GM06990 (cell line): ENCODE measurements at regions not wholly inside any gene's neighbourhood (a gene's known extent, or its start where the extent isn't known, plus 50 kb on each side); places are given as distances from the start of the nearest gene placed in this dataset.

Experiments used
- DNase-seq: peaks from one replicate; pipeline ENCODE4 v3.0.0-alpha.2; 2011; ENCODE audit not compliant: insufficient read length; ENCODE audit errors: extremely low read depth
- H3K27me3 ChIP-seq: replicated peaks from 2 replicates; pipeline ENCODE4 v1.6.0; 2011; ENCODE audit warnings: low read length; ENCODE audit not compliant: control insufficient read depth, insufficient read depth
- H3K36me3 ChIP-seq: 2 replicates; pipeline ENCODE4 v1.5.1; 2011; ENCODE audit warnings: low read length; ENCODE audit not compliant: control insufficient read depth, insufficient read depth
- H3K4me3 ChIP-seq: replicated peaks from 2 replicates; pipeline ENCODE4 v1.5.1; 2011; ENCODE audit warnings: low read depth, mild to moderate bottlenecking, control low read depth, low read length
- CTCF ChIP-seq: IDR thresholded peaks from 2 replicates; pipeline ENCODE4 v1.5.1; 2011; ENCODE audit warnings: low read length, control low read depth, mild to moderate bottlenecking, inconsistent platforms; ENCODE audit not compliant: insufficient read depth, poor library complexity, severe bottlenecking

- no peaks in the 10 kb centered on the region for H3K36me3 ChIP-seq
- no peak overlapping the region for H3K4me3 ChIP-seq
- TF ChIP-seq CTCF = no peak
- DNase-seq = no peak
- no peaks in the 10 kb centered on the region for H3K27me3 ChIP-seq
Measured at GRCh38 chr15:70498096-70498626, 265.2 kb downstream of the UACA start.

DNA sequence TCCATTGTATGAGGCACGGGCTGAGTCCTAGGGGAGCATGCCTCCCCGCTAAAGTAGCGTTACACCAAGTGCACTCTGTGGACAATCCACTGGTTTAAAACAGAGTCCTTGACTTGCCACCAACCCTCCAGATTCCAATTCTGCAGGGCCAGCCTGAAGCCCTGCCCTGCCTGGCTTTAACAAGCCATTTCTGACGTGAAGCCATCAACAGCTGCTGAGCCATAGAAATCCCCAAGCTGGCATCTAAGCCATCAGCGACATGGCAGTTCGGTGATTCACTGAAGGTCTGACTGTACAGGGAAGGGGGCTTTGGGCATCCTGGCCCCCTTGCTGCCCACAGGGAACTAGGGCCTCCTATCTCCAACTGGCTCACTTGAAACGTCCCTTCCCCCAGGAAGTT is 265.7 kb downstream of the UACA start:
- TF ChIP-seq CTCF = no peak
- no peak for DNase-seq
- Histone ChIP-seq H3K36me3 (no peaks in the 10 kb centered on the region), H3K27me3 (no peaks in the 10 kb centered on the region), H3K4me3 (no peak overlapping the region)

DNA sequence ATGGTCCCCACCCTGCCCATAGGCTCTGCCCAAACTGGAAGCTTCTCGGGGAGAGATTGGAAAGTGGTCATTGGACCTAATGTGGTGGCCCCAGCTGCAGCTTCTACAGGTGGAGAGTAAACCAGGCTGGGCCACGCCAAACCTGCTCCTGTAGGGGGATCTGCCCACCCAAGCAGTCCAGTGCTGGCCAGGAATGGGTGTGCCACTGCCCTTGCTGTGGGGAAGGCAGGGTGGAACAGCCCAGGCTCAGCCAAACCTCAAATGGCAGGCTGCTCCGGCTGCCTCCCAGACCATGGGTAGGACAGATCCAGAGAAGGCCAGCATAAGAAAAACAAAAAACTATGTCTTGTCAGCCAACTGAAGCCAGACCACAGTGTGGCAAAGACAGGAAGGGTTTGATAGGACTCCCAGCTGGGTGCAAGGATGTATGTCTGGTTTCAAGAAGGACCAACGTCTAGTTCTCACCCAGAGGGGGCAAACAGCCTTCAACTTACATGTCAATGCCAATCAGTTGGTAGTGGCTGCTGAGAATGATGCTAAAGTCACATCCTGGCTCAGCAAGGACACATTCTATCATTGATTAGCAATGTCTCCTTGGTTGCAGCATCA is 267.3 kb downstream of the UACA start:
- DNase-seq = no peak
- no peak for TF ChIP-seq CTCF
- Histone ChIP-seq H3K36me3 (no peaks in the 10 kb centered on the region), H3K4me3 (no peak overlapping the region), H3K27me3 (no peaks in the 10 kb centered on the region)

- no peaks in the 10 kb centered on the region for H3K27me3 ChIP-seq
- H3K36me3 ChIP-seq = no peaks in the 10 kb centered on the region
- no peak for DNase-seq
- H3K4me3 ChIP-seq = no peak overlapping the region
- no peak for TF ChIP-seq CTCF
Measured at GRCh38 chr15:70494852-70495571, 268.3 kb downstream of the UACA start.

- Histone ChIP-seq H3K36me3 (no peaks in the 10 kb centered on the region), H3K27me3 (no peaks in the 10 kb centered on the region), H3K4me3 (no peak overlapping the region)
- no peak for TF ChIP-seq CTCF
- DNase-seq = no peak
Measured at GRCh38 chr15:70494517-70494851, 268.9 kb downstream of the UACA start.
